DMS153 (cell line): ENCODE measurements at regions not wholly inside any gene's neighbourhood (a gene's known extent, or its start where the extent isn't known, plus 50 kb on each side); places are given as distances from the start of the nearest gene placed in this dataset.
"Not testable (repeated sequence)": the region's sequence is repeated elsewhere in the genome, so short reads cannot be mapped to it uniquely, and the experiment has no call there.

ENCODE experiments used
- DNase-seq: peaks from one replicate; lab custom pipeline; 2025; lab: John Stamatoyannopoulos, UW

DNA sequence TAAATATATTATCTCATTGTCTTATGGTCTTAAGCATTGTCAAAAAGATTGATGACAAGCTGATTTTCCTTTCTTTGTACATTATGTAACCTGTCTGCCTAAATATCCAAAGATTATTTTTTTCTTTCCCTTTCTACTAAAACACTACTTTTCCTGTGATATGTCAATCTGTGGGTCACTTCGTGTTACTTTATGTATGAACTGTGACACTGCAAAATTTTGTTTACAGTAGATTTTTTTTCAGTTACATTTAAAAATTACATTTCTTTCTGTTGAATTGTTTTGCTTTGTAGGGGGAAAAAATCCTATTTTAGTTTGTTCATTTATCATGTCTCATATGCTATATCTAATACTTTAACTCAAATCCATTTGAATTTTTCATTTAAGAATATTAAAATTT, 392.3 kb upstream of the ATXN7L3B start:
- no peak for DNase-seq

DNA sequence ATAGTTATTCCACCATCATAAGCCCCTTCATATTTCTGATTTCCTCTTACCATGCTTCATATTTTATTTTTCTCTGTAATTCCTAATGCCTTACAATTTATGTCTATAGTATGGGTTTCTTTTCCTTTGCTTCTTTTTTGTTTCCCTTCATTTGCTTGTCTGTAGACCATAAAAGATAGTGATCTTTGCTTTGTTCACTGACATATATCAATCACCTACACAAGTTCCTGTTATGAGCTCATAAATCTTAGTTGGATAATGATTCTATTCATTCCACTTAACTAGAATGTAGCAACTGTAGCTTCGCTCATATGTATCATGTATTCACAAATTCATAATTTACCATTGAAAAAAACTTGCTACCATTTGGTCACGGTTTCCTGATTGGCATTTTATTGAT, 388.8 kb upstream of the ATXN7L3B start:
- DNase-seq: no peak

- no peak for DNase-seq
Measured at GRCh38 chr12:74152370-74152769, 385.3 kb upstream of the ATXN7L3B start.

- no peak for DNase-seq
Measured at GRCh38 chr12:74166096-74166495, 371.5 kb upstream of the ATXN7L3B start.

GRCh38 chr12:74169607-74170006, 368.0 kb upstream of the ATXN7L3B start:
- DNase-seq: no peak

DNA sequence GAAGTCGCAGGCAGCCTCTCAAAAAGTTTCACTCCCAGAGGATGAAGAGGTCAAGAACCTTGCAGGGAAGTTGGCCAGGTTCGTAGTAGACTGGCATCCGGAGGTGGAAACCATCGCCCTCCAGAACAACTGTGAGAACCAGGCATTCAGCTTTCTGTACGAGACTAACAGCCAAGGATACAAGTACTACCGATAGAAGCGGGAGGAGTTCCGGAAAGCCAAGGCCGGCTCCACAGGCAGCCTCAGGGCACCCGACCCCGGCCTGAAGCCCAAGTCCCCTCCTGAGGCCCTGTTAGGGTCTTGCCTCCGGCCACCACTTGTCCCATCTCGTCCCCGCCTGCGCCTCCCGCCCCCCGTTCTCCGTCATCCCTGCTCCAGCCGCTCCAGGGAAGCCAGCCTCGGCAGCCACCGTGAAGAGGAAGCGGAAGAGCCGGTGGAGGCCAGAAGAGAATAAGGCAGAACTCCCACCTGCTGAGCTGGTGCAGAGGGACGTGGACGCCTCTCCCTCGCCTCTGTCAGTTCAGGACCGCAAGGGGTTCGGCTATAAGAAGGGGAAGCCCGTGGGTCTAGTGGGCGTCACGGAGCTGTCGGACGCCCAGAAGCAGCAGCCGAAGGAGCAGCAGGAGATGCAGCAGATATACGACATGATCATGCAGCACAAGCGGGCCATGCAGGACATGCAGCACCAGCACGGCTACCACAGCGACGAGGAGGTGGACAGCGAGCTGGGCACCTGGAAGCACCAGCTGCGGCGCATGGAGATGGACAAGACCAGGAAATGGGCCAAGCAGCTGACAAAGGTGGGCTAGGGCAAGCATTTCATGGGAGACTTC, 366.8 kb upstream of the ATXN7L3B start:
- no peak for DNase-seq

GRCh38 chr12:74171478-74171909, 366.1 kb upstream of the ATXN7L3B start:
- DNase-seq: no peak

- not testable (repeated sequence) for DNase-seq
Measured at GRCh38 chr12:74174961-74175360, 362.7 kb upstream of the ATXN7L3B start.

- DNase-seq: no peak
Measured at GRCh38 chr12:74185360-74185759, 352.3 kb upstream of the ATXN7L3B start.

DNA sequence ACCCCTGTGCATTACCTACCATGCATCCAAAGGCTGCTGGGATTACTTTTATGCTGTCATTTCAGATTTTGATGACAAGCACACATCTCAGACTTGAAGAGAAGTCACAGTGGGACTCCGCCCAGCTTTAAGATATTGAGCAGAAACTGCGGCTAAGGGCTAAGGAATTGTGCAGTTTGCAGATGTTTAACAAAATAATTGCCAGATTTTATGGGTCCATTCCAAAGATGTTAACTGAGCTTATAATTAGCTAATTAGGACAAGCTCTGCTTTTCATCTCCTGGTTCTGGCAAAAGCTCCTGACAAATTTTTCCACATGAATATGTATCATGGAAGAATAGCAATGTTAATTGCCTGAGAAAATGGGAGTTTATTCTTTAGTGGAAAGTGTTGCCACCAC, 344.4 kb upstream of the ATXN7L3B start:
- DNase-seq: no peak

DNA sequence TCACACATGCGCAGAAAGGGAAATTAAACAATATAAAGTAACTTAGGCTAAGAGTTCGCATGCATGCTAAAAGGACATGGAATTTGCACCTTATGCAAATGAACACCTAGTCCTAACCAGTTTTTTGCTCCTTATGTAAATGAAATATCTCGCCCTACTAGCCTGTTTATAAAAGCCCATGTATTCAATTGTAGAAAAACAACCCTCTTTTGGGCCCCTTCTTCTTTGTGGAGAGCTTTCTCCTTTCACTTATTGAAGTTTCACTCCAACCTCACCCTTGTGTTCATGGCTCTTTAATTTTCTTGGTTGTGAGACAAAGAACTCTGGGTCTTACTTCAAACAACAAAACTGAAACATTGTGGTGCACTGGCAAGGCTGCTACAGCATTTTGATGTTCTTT, 333.4 kb upstream of the ATXN7L3B start:
- DNase-seq: no peak

GRCh38 chr12:74227846-74228545, 309.6 kb upstream of the ATXN7L3B start:
- no peak for DNase-seq

DNA sequence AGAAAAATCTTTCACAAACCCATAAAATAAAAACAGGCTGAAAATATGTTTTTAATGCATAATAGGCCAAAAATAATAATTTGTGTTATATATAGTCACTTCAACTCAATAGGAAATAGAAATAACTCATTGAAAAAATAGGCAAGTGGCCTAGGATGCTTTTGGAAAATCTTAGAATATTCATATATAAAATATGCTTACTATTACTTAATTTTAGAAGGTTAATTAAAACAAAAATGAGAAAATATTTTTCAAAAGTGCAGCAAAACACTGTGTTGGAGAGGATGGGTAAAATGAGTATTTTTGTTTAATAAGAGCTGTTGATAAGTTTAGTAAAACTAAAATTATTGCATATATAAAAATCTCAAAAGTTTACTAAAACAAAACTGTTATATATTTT, 308.0 kb upstream of the ATXN7L3B start:
- no peak for DNase-seq

GRCh38 chr12:74235342-74235741, 302.3 kb upstream of the ATXN7L3B start:
- DNase-seq: no peak

DNA sequence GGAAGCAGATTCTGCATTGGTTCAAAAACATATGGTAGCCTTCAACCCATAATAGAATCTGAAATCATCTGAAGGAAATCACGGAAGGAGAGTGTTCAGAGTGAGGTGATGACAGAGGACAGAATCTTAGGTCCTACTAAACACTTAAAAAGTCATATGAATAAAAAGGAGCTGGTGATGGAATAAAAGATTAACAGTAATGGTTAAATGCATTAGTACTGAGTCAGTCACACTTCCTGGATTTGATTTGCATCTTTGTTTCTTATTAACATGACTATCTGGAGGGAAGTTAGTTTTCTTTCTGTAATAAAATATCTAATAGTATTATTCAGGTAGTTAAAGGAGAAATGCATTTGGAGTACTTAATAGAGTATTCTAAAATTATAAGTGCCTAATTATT, 296.3 kb upstream of the ATXN7L3B start:
- no peak for DNase-seq

GRCh38 chr12:74242088-74242487, 295.5 kb upstream of the ATXN7L3B start:
- no peak for DNase-seq

DNA sequence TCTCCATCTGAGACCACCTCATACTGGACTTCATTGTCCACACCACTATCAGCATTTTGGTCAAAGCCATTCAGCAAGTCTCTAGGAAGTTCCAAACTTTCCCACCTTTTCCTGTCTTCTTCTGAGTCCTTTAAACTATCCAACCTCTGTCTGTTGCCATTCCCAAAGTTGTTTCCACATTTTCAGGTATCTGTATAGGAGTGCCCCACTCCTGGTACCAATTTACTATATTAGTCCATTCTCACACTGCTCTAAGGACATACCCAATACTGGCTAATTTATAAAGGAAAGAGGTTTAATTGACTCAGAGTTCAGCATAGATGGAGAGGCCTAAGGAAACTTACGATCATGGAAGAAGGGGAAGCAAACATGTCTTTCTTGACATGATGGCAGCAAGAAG, 292.2 kb upstream of the ATXN7L3B start:
- DNase-seq: no peak

DNA sequence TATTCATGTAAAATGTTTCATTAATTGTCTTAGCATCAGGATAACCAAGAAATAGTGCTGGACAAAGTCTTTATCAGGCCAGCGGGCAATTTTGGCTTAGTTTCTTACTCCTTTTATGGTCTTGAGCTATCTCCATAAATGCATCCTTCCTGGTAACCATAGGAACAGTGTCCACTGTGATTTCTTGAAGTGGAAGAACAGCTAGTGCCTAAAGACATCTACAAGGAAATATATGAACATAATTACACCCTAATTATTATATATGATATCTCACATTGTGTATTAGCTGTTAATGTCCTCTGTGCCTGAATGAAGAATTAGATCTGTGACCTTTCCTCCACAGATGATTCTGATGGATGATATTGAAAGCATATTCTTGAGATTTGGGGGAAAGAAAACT, 286.7 kb upstream of the ATXN7L3B start:
- DNase-seq: no peak

GRCh38 chr12:74253826-74254225, 283.8 kb upstream of the ATXN7L3B start:
- DNase-seq: not testable (repeated sequence)

- DNase-seq: no peak
Measured at GRCh38 chr12:74254784-74255183, 282.9 kb upstream of the ATXN7L3B start.

GRCh38 chr12:74259199-74259598, 278.4 kb upstream of the ATXN7L3B start:
- no peak for DNase-seq

DNA sequence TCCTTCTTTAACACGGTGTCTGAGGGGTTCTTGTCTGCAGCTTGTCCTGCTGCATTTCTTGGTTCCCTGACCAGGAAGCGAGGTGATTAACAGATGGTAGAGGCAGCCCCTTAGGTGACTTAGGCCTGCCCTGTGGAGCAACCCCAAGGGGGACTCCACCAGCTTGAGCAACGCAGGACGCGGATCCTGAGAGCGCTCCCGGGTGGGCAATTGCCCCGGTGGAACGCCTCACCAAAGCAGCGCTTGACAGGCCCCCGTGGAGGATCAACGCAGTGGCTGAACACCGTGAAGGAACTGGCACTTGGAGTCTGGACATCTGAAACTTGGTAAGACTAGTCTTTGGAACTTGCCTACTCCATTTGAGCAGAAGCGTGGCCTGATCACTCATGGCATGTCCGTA, 272.9 kb upstream of the ATXN7L3B start:
- no peak for DNase-seq

- not testable (repeated sequence) for DNase-seq
Measured at GRCh38 chr12:74269355-74269754, 268.3 kb upstream of the ATXN7L3B start.
